HEK293 (cell line): ENCODE measurements at regions not wholly inside any gene's neighbourhood (a gene's known extent, or its start where the extent isn't known, plus 50 kb on each side); places are given as distances from the start of the nearest gene placed in this dataset.

Experiments used
- HOXD13 ChIP-seq: sonication (generic); formaldehyde crosslinking; IDR thresholded peaks from 2 replicates; pipeline ENCODE4 v1.8.0; 2022; ENCODE audit warnings: missing genetic modification reagents, borderline replicate concordance
- WT1 ChIP-seq: fragments of 450-650 bp; formaldehyde crosslinking; IDR thresholded peaks from 2 replicates; pipeline ENCODE4 v1.5.1; 2016; ENCODE audit warnings: missing biosample characterization, missing genetic modification characterization
- ZNF112 ChIP-seq: fragments of 450-650 bp; formaldehyde crosslinking; IDR thresholded peaks from 2 replicates; pipeline ENCODE4 v1.5.0; 2017; ENCODE audit warnings: missing biosample characterization, missing genetic modification characterization
- ZNF138 ChIP-seq: fragments of 450-650 bp; formaldehyde crosslinking; IDR thresholded peaks from 2 replicates; pipeline ENCODE4 v1.5.1; 2016; ENCODE audit warnings: missing biosample characterization, missing genetic modification characterization, borderline replicate concordance
- ZNF433 ChIP-seq: fragments of 450-650 bp; formaldehyde crosslinking; IDR thresholded peaks from 2 replicates; pipeline ENCODE4 v1.5.1; 2016; ENCODE audit warnings: missing biosample characterization, missing genetic modification characterization, low read depth
- ZNF701 ChIP-seq: fragments of 450-650 bp; formaldehyde crosslinking; IDR thresholded peaks from 2 replicates; pipeline ENCODE4 v1.5.1; 2016; ENCODE audit warnings: missing biosample characterization, missing genetic modification characterization
- TF ChIP-seq, protein P1 (sequence below): sonication (generic); formaldehyde crosslinking; IDR thresholded peaks from 2 replicates; pipeline ENCODE4 v1.8.1; 2022; ENCODE audit warnings: mild to moderate bottlenecking, moderate library complexity, missing genetic modification reagents
- TF ChIP-seq, protein P2 (sequence below): fragments of 450-650 bp; formaldehyde crosslinking; IDR thresholded peaks from 2 replicates; pipeline ENCODE4 v1.5.1; 2016; ENCODE audit warnings: missing biosample characterization, missing genetic modification characterization
- TF ChIP-seq, protein P3 (sequence below): fragments of 450-650 bp; formaldehyde crosslinking; IDR thresholded peaks from 2 replicates; pipeline ENCODE4 v1.5.1; 2016; ENCODE audit warnings: missing biosample characterization, missing genetic modification characterization
- TF ChIP-seq, protein P4 (sequence below): fragments of 450-650 bp; formaldehyde crosslinking; IDR thresholded peaks from 2 replicates; pipeline ENCODE4 v1.5.1; 2016; ENCODE audit warnings: missing biosample characterization, missing genetic modification characterization

DNA sequence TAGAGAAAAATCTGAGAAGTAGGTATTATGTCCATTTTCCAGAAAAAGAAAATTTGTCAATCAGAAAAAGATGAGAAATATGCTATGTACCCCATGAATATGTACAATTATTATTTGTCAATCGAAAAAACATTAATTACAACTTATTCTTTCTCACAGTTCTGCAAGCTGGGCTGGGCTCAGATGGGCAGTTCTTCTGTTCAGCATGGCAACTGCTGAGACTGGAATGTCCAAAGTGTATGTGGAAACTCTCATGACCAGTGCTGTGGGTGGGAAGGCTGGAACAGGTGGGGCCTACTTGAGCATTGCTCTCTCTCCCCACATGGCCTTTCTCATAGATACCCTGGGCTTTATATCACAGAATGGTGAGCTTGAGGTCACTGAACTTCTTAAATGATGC, 450.3 kb upstream of the TBX3 start:
- TF ChIP-seq ZNF701 (tag by site-specific recombination) (no peak), WT1 (tag by site-specific recombination) (no peak), ZNF112 (tag by site-specific recombination) (no peak), ZNF138 (no peak), HOXD13 (CRISPR knock-in tag) (no peak), ZNF433 (tag by site-specific recombination) (no peak)
- TF ChIP-seq, protein P1, sequence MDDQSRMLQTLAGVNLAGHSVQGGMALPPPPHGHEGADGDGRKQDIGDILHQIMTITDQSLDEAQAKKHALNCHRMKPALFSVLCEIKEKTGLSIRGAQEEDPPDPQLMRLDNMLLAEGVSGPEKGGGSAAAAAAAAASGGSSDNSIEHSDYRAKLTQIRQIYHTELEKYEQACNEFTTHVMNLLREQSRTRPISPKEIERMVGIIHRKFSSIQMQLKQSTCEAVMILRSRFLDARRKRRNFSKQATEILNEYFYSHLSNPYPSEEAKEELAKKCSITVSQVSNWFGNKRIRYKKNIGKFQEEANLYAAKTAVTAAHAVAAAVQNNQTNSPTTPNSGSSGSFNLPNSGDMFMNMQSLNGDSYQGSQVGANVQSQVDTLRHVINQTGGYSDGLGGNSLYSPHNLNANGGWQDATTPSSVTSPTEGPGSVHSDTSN (CRISPR knock-in tag): no peak
- TF ChIP-seq, protein P2, sequence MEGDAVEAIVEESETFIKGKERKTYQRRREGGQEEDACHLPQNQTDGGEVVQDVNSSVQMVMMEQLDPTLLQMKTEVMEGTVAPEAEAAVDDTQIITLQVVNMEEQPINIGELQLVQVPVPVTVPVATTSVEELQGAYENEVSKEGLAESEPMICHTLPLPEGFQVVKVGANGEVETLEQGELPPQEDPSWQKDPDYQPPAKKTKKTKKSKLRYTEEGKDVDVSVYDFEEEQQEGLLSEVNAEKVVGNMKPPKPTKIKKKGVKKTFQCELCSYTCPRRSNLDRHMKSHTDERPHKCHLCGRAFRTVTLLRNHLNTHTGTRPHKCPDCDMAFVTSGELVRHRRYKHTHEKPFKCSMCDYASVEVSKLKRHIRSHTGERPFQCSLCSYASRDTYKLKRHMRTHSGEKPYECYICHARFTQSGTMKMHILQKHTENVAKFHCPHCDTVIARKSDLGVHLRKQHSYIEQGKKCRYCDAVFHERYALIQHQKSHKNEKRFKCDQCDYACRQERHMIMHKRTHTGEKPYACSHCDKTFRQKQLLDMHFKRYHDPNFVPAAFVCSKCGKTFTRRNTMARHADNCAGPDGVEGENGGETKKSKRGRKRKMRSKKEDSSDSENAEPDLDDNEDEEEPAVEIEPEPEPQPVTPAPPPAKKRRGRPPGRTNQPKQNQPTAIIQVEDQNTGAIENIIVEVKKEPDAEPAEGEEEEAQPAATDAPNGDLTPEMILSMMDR: no peak
- TF ChIP-seq, protein P3, sequence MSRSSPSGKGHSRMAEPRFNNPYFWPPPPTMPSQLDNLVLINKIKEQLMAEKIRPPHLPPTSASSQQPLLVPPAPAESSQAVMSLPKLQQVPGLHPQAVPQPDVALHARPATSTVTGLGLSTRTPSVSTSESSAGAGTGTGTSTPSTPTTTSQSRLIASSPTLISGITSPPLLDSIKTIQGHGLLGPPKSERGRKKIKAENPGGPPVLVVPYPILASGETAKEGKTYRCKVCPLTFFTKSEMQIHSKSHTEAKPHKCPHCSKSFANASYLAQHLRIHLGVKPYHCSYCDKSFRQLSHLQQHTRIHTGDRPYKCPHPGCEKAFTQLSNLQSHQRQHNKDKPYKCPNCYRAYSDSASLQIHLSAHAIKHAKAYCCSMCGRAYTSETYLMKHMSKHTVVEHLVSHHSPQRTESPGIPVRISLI (tag by site-specific recombination): no peak
- TF ChIP-seq, protein P4, sequence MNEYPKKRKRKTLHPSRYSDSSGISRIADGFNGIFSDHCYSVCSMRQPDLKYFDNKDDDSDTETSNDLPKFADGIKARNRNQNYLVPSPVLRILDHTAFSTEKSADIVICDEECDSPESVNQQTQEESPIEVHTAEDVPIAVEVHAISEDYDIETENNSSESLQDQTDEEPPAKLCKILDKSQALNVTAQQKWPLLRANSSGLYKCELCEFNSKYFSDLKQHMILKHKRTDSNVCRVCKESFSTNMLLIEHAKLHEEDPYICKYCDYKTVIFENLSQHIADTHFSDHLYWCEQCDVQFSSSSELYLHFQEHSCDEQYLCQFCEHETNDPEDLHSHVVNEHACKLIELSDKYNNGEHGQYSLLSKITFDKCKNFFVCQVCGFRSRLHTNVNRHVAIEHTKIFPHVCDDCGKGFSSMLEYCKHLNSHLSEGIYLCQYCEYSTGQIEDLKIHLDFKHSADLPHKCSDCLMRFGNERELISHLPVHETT: no peak
